Rectal smooth muscle tissue (tissue), 1 donor: ENCODE measurements at regions not wholly inside any gene's neighbourhood (a gene's known extent, or its start where the extent isn't known, plus 50 kb on each side); places are given as distances from the start of the nearest gene placed in this dataset.
"Not testable (repeated sequence)": the region's sequence is repeated elsewhere in the genome, so short reads cannot be mapped to it uniquely, and the experiment has no call there.

Source experiments
- H3K27ac ChIP-seq: one replicate; pipeline ENCODE4 v1.7.0; 2013; ENCODE audit warnings: low read depth, low read length, inconsistent platforms
- H3K27me3 ChIP-seq: one replicate; pipeline ENCODE4 v1.7.0; 2013; ENCODE audit warnings: low read length; ENCODE audit not compliant: control insufficient read depth, insufficient read depth
- H3K36me3 ChIP-seq: one replicate; pipeline ENCODE4 v1.7.0; 2013; ENCODE audit warnings: low read length; ENCODE audit not compliant: control insufficient read depth, insufficient read depth
- H3K4me1 ChIP-seq: one replicate; pipeline ENCODE4 v1.7.0; 2013; ENCODE audit warnings: low read length; ENCODE audit not compliant: control insufficient read depth, insufficient read depth
- H3K4me3 ChIP-seq: one replicate; pipeline ENCODE4 v1.7.0; 2013; ENCODE audit warnings: low read length
- H3K9ac ChIP-seq: one replicate; pipeline ENCODE4 v1.7.0; 2013; ENCODE audit warnings: low read length

- H3K4me3 ChIP-seq = no peak overlapping the region
- H3K27me3 ChIP-seq = peaks cover 3% of the 10 kb centered on the region
- H3K4me1 ChIP-seq = no peaks in the 10 kb centered on the region
- no peaks in the 10 kb centered on the region for H3K36me3 ChIP-seq
- no peak overlapping the region for H3K27ac ChIP-seq
- H3K9ac ChIP-seq = no peak overlapping the region
Measured at GRCh38 chr14:106115401-106115800, 589.0 kb downstream of the TMEM121 start.

DNA sequence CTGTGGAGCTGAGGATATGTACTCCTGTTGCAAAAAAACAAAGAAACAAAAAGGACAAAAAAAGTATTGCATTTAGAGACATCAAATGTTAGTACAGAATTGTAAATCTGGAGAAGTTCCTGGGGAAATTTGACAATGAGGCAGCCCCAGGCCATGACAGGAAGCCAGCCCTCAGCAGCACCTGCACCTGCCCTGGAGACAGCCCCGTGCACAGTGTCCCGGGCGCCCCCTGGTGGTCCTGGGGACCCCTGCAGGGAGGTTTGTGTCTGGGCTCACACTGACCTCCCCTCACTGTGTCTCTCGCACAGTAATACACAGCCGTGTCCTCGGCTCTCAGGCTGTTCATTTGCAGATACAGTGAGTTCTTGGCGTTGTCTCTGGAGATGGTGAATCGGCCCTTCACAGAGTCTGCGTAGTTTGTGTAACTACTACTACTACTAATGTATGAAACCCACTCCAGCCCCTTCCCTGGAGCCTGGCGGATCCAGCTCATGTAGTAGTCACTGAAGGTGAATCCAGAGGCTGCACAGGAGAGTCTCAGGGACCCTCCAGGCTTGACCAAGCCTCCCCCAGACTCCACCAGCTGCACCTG, 590.1 kb downstream of the TMEM121 start:
- not testable (repeated sequence) for H3K27ac ChIP-seq, H3K4me1 ChIP-seq, H3K27me3 ChIP-seq, H3K9ac ChIP-seq, H3K4me3 ChIP-seq, H3K36me3 ChIP-seq

GRCh38 chr14:106120101-106120500, 593.7 kb downstream of the TMEM121 start:
- Histone ChIP-seq H3K27ac (no peak overlapping the region), H3K36me3 (no peaks in the 10 kb centered on the region), H3K4me3 (no peak overlapping the region), H3K4me1 (no peaks in the 10 kb centered on the region), H3K27me3 (peaks cover 3% of the 10 kb centered on the region), H3K9ac (no peak overlapping the region)

DNA sequence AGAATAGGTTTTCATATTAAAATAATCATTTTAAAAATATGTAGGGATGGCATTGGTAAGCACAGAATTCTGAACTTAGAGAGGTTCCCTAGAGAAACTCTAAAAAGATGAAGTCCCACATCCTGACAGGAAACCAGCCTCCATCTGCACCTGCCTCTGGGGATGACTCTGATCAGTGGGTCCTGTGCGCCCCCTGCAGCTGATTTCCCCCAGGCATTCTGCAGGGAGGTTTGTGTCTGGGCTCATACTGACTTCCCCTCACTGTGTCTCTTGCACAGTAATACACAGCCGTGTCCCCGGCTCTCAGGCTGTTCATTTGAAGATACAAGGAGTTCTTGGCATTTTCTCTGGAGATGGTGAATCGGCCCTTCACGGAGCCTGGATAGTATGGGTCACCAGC, 602.9 kb downstream of the TMEM121 start:
- H3K9ac ChIP-seq = no peak overlapping the region
- no peaks in the 10 kb centered on the region for H3K36me3 ChIP-seq
- H3K4me3 ChIP-seq = no peak overlapping the region
- no peak overlapping the region for H3K27ac ChIP-seq
- H3K27me3 ChIP-seq = no peaks in the 10 kb centered on the region
- H3K4me1 ChIP-seq = no peaks in the 10 kb centered on the region

DNA sequence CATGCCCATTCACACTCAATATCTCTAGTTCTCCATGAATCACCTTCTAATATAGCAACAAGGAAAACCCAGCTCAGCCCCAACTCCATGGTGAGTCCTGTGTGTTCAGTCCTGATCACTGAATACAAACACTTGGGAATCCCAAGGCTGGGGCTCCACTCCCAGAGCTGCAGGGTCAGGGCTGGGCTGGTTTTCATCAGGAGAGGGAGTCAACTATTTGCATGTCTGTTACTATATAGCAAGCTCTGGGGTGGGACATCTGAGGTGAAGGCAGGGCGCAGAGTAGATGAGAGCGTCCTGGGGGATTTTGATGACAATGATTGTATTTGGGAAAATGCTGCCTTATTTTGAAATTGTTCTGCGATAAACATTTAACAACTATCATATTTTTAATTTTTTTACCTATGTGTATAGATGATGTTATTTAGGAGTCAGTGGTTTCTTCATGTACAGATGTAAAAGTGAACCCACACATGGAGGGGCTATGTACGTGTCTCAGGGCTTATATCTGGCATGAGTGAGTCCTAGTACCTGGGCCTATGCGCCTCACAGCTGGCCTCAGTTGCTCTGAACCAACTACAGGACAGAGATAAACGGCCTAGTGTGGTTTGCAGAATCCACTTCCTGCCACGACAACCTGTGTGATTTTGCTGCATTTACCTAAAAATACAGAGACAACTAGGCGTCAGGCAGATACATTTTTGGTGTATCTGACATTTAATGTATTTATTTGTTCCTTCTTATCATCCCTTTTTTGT, 603.7 kb downstream of the TMEM121 start:
- not testable (repeated sequence) for H3K4me1 ChIP-seq, H3K4me3 ChIP-seq, H3K27me3 ChIP-seq, H3K36me3 ChIP-seq, H3K9ac ChIP-seq, H3K27ac ChIP-seq

DNA sequence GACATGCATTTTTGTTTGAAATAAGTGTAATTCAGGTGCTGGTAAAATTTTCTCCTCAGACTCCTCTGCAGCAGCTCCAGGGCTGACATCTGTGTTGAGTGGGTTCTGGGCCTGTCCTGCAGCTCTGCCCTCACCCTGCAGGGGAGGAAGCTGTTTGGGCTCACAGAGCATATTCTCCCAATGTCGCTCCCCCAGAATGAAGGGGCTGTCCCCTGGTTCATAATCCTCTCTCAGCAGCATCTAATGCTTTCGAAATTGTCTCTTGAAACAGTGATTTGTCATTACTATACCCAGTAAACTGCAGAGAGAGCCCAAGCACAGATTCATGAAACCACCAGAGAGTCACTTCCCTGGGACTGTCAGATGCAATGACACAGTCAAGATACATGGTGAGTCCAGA, 606.7 kb downstream of the TMEM121 start:
- H3K27me3 ChIP-seq, H3K4me1 ChIP-seq, H3K9ac ChIP-seq, H3K27ac ChIP-seq, H3K4me3 ChIP-seq, H3K36me3 ChIP-seq: not testable (repeated sequence)

DNA sequence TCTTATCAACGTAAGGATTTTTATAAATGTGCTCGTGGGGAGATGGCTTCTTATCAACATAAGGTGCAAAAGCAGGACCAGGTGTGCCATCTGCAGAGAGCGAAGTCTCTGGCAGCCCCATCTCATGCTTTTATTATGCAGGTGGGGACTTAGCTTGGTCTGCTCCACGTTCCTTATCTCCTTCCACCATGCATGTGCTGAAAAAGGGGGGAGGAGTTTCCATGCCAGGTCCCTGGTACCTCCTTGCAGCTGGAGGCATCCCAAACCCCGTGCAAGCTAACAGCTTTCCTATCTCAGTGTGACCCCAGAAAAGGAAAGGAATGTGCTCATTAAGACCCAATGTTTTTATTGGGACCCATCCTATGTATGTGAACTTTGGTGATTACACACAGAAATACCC, 608.5 kb downstream of the TMEM121 start:
- H3K27ac ChIP-seq = no peak overlapping the region
- no peaks in the 10 kb centered on the region for H3K4me1 ChIP-seq
- H3K27me3 ChIP-seq = no peaks in the 10 kb centered on the region
- H3K36me3 ChIP-seq = no peaks in the 10 kb centered on the region
- no peak overlapping the region for H3K9ac ChIP-seq
- H3K4me3 ChIP-seq = no peak overlapping the region

GRCh38 chr14:106141242-106142220, 615.1 kb downstream of the TMEM121 start:
- no peaks in the 10 kb centered on the region for H3K36me3 ChIP-seq
- H3K27me3 ChIP-seq = no peaks in the 10 kb centered on the region
- H3K27ac ChIP-seq = no peak overlapping the region
- H3K9ac ChIP-seq = no peak overlapping the region
- H3K4me3 ChIP-seq = no peak overlapping the region
- H3K4me1 ChIP-seq = no peaks in the 10 kb centered on the region

GRCh38 chr14:106145731-106146130, 619.3 kb downstream of the TMEM121 start:
- H3K9ac ChIP-seq, H3K4me3 ChIP-seq, H3K27ac ChIP-seq, H3K27me3 ChIP-seq, H3K36me3 ChIP-seq, H3K4me1 ChIP-seq: not testable (repeated sequence)

DNA sequence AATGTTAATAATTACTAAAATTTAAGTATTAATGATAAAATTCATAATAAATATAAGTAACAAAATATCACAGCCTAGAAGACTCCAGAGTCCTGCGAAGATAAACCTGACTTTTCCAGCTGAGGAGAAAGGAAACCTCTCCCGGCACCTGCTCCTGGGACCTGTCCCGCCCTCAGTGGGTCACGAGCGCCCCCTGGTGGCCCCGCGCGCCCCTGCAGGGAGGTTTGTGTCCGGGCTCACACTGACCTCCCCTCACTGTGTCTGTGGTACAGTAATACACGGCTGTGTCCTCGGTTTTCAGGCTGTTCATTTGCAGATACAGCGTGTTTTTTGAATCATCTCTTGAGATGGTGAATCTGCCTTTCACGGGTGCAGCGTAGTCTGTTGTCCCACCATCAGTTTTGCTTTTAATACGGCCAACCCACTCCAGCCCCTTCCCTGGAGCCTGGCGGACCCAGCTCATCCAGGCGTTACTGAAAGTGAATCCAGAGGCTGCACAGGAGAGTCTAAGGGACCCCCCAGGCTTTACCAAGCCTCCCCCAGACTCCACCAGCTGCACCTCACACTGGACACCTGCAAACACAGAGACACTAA, 627.1 kb downstream of the TMEM121 start:
- not testable (repeated sequence) for H3K27ac ChIP-seq, H3K4me3 ChIP-seq, H3K4me1 ChIP-seq, H3K36me3 ChIP-seq, H3K9ac ChIP-seq, H3K27me3 ChIP-seq

- no peaks in the 10 kb centered on the region for H3K4me1 ChIP-seq
- H3K27me3 ChIP-seq = no peaks in the 10 kb centered on the region
- H3K36me3 ChIP-seq = no peaks in the 10 kb centered on the region
- H3K9ac ChIP-seq = no peak overlapping the region
- H3K4me3 ChIP-seq = no peak overlapping the region
- H3K27ac ChIP-seq = no peak overlapping the region
Measured at GRCh38 chr14:106163316-106163715, 636.9 kb downstream of the TMEM121 start.

- H3K27me3 ChIP-seq, H3K36me3 ChIP-seq, H3K4me3 ChIP-seq, H3K4me1 ChIP-seq, H3K27ac ChIP-seq, H3K9ac ChIP-seq: not testable (repeated sequence)
Measured at GRCh38 chr14:106163812-106164211, 637.4 kb downstream of the TMEM121 start.
